Right lobe of liver (tissue), 6 donors: ENCODE measurements at regions not wholly inside any gene's neighbourhood (a gene's known extent, or its start where the extent isn't known, plus 50 kb on each side); places are given as distances from the start of the nearest gene placed in this dataset.
"Not testable (repeated sequence)": the region's sequence is repeated elsewhere in the genome, so short reads cannot be mapped to it uniquely, and the experiment has no call there.

Source experiments
- ATAC-seq, 4 donors: fragments of 200-7000 bp; cut with Tn5 transposase; one replicate each; pipeline ENCODE4 v1.9.1; 2020; ENCODE audit warnings: mild to moderate bottlenecking in 4 of 4, moderate library complexity in 4 of 4
- DNase-seq, 3 donors: peaks; one replicate each; pipeline ENCODE4 v3.0.0-alpha.2; 2020
- H3K27ac ChIP-seq, 3 donors: fragments of 200-600 bp; one replicate each; pipeline ENCODE4 v1.8.0; 2022
- H3K27me3 ChIP-seq, 2 donors: fragments of 200-600 bp; one replicate each; pipeline ENCODE4 v1.8.0; 2022
- H3K36me3 ChIP-seq, 4 donors: fragments of 200-600 bp; sonication (generic) in 1 of 4; one replicate each; pipeline versions ENCODE4 v1.5.1 to v1.8.0; 2017 to 2022; ENCODE audit warnings: control low read depth in 1 of 4
- H3K4me1 ChIP-seq, 4 donors: fragments of 200-600 bp; sonication (generic) in 1 of 4; one replicate each; pipeline versions ENCODE4 v1.5.1 to v1.8.0; 2017 to 2022; ENCODE audit warnings: control low read depth in 1 of 4
- H3K4me3 ChIP-seq, 3 donors: fragments of 200-600 bp; one replicate each; pipeline ENCODE4 v1.8.0; 2022
- H3K9me3 ChIP-seq, 4 donors: fragments of 200-600 bp; sonication (generic) in 1 of 4; one replicate each; pipeline versions ENCODE4 v1.5.1 to v1.8.0; 2017 to 2022; ENCODE audit warnings: control low read depth in 1 of 4
- POLR2A ChIP-seq: fragments of 450-650 bp; IDR thresholded peaks from one replicate; pipeline ENCODE4 v1.6.1; 2017; ENCODE audit warnings: antibody characterized with exemption, mild to moderate bottlenecking
- WGBS: methylation state at CpG from one replicate; pipeline ENCODE4 v1.1.6; 2018; ENCODE audit warnings: low coverage, low lambda C conversion rate; ENCODE audit not compliant: insufficient coverage; ENCODE audit errors: missing lambda C conversion rate; 5-methylcytosine and 5-hydroxymethylcytosine counted together
- intact Hi-C, 2 donors: fragments of 100-400 bp; cut with DNase I; formaldehyde crosslinking; loops; one replicate each; pipeline versions ENCODE4 v1.11.2 to v1.14.1; 2022
- TF ChIP-seq, protein P1 (sequence below), 4 donors: fragments of 200-600 bp in 3 of 4; fragments of 450-650 bp in 1 of 4; IDR thresholded peaks; one replicate each; pipeline versions ENCODE4 v1.5.1 to v1.8.0; 2016 to 2022; ENCODE audit warnings: antibody characterized with exemption in 4 of 4, mild to moderate bottlenecking in 2 of 4
- donor health status: DM: no; HTN: yes; CAD: no.
- donor health status: DM: no; HTN: no; CAD: no.
- donor health status: DM: no; HTN: no; CAD: no.
- donor health status: DM: no; HTN: yes; CAD: no.
- donor health status: DM: no; HTN: yes; CAD: no.

DNA sequence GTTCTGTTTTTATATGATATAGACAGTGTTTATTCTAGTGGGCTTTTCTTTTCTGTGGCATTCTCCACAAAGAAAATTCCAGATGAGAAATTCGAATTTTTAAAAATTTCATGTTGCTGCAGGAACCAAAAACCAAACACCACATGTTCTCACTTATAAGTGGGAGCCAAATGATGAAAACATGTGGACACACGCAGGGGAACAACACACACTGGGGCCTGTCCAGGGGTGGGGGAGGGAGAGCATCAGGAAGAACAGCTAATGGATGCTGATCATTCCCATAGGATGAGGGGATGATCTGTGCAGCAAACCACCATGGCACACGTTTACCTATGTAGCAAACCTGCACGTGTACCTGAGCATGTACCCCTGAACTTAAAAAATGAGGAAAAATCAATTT lies 499.0 kb upstream of the SLC35B3 start:
- H3K27me3 ChIP-seq = no peaks in the 10 kb centered on the region
- H3K9me3 ChIP-seq = no peaks in the 10 kb centered on the region
- WGBS = 68% methylated on average over 4 of the region's 4 CpGs
- DNase-seq (no peak), ATAC-seq (no peak)
- TF ChIP-seq, protein P1, sequence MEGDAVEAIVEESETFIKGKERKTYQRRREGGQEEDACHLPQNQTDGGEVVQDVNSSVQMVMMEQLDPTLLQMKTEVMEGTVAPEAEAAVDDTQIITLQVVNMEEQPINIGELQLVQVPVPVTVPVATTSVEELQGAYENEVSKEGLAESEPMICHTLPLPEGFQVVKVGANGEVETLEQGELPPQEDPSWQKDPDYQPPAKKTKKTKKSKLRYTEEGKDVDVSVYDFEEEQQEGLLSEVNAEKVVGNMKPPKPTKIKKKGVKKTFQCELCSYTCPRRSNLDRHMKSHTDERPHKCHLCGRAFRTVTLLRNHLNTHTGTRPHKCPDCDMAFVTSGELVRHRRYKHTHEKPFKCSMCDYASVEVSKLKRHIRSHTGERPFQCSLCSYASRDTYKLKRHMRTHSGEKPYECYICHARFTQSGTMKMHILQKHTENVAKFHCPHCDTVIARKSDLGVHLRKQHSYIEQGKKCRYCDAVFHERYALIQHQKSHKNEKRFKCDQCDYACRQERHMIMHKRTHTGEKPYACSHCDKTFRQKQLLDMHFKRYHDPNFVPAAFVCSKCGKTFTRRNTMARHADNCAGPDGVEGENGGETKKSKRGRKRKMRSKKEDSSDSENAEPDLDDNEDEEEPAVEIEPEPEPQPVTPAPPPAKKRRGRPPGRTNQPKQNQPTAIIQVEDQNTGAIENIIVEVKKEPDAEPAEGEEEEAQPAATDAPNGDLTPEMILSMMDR (IDR thresholded peaks at IDR 0.05) = no peak
- TF ChIP-seq POLR2A = no peak
- H3K4me1 ChIP-seq = no peaks in the 10 kb centered on the region
- no peaks in the 10 kb centered on the region for H3K36me3 ChIP-seq
- H3K27ac ChIP-seq = no peak overlapping the region
- no peak overlapping the region for H3K4me3 ChIP-seq
- intact Hi-C loops = no loop called here

DNA sequence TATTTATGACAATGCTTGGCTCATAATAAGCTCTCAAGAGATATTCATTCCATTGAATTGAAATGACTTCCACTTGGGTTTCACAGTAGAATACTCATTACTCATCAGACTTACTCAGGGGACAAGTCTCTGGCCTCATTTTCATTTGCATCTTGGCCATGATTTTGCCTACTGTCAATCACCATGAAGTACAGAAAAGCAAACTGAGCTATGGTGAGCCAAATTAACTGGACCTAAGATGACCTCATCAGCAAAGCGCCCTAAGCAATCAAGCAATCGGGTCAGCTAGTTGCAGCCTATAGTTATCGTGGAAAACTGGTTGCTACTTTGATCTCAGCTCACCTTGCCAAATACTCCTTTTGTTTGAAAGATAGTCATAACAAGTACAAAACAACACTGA lies 494.7 kb upstream of the SLC35B3 start:
- no peak for TF ChIP-seq POLR2A
- TF ChIP-seq, protein P1 (IDR thresholded peaks at IDR 0.05) = no peak
- WGBS = 44% methylated on average over 3 of the region's 3 CpGs
- H3K27me3 ChIP-seq = no peaks in the 10 kb centered on the region
- DNase-seq (no peak), ATAC-seq (peak in 2 of 4 donors; percentile 29 to 56)
- H3K27ac ChIP-seq = no peak overlapping the region
- H3K36me3 ChIP-seq = peaks cover 0 to 14% (median 6%) of the 10 kb centered on the region in 4 donors
- no peaks in the 10 kb centered on the region for H3K4me1 ChIP-seq
- no peak overlapping the region for H3K4me3 ChIP-seq
- no peaks in the 10 kb centered on the region for H3K9me3 ChIP-seq
- intact Hi-C loops = no loop called here

DNA sequence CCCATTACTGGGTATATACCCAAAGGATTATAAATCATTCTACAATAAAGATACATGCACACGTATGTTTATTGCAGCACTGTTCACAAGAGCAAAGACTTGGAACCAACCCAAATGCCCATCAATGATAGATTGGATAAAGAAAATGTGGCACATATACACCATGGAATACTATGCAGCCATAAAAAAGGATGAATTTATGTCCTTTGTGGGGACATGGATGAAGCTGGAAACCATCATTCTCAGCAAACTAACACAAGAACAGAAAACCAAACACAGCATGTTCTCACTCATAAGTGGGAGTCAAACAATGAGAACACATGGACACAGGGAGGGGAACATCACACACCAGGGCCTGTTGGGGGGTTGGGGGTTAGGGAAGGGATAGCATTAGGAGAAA lies 484.9 kb upstream of the SLC35B3 start:
- H3K4me1 ChIP-seq, DNase-seq, H3K27me3 ChIP-seq, H3K4me3 ChIP-seq, H3K9me3 ChIP-seq, H3K27ac ChIP-seq, H3K36me3 ChIP-seq, ATAC-seq, intact Hi-C loops: not testable (repeated sequence)
- WGBS = 100% methylated on average over 1 of the region's 1 CpG

DNA sequence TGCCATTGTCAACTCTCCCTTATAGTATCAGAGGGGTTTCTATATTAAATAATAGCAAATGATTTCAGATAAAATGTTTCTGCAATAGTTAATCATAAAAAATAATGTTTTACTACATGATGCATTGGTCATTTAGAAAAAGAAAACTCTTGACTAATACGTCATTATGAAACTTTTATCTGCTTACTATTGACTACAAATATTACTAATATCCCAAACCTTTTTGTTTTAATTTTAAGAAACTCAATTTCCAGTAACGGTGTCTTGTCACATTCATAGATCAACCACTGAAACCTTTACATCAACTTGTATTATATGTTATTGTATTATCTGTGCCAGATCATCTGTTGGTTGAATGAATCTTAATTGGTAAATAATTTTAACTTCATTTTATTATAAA lies 482.9 kb upstream of the SLC35B3 start:
- Histone ChIP-seq H3K4me3 (no peak overlapping the region), H3K9me3 (no peaks in the 10 kb centered on the region), H3K4me1 (no peaks in the 10 kb centered on the region), H3K27ac (no peak overlapping the region), H3K27me3 (no peaks in the 10 kb centered on the region), H3K36me3 (no peaks in the 10 kb centered on the region)
- no peak for ATAC-seq
- no peak for TF ChIP-seq POLR2A
- TF ChIP-seq, protein P1 (IDR thresholded peaks at IDR 0.05) = no peak
- no peak for DNase-seq
- intact Hi-C loops = no loop called here
- WGBS = 73% methylated on average over 2 of the region's 2 CpGs

DNA sequence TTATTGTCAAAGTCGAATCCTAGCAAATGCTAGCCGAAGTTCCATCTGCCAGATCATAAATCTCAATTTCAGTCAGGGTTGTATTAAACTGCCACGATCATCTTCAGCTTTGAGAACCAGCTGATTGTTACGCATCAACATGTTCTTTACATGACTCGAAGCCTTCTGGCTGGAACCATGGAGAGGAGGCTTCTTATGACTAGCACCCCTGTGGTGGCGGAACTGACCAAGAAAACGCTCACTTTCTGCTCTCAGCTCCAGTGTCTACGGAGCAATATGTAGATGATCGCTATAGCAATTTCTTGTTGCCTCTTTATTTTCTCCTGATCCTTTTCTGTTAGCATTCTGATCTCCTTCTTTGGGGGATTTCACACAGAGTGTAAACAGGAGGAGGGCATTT lies 479.4 kb upstream of the SLC35B3 start:
- WGBS = 97% methylated on average over 5 of the region's 9 CpGs
- no peak for DNase-seq
- TF ChIP-seq, protein P1 (IDR thresholded peaks at IDR 0.05) = no peak
- no peak for TF ChIP-seq POLR2A
- intact Hi-C loops = no loop called here
- Histone ChIP-seq H3K9me3 (no peaks in the 10 kb centered on the region), H3K27ac (no peak overlapping the region), H3K4me3 (no peak overlapping the region), H3K4me1 (peaks cover 0 to 11% (median under 1%) of the 10 kb centered on the region in 4 donors), H3K36me3 (no peaks in the 10 kb centered on the region), H3K27me3 (no peaks in the 10 kb centered on the region)
- ATAC-seq = no peak
